G401.6 (cell line): ENCODE measurements at regions not wholly inside any gene's neighbourhood (a gene's known extent, or its start where the extent isn't known, plus 50 kb on each side); places are given as distances from the start of the nearest gene placed in this dataset.
"Not testable (repeated sequence)": the region's sequence is repeated elsewhere in the genome, so short reads cannot be mapped to it uniquely, and the experiment has no call there.

Experiments
- FAIRE-seq: peaks from 2 replicates; lab custom pipeline; 2012; peaks lifted over from hg19 to GRCh38; lab: Jason Lieb, UNC

GRCh38 chr10:113470372-113471240 is 82.2 kb upstream of the HABP2 start:
- no peak for FAIRE-seq

- FAIRE-seq: no peak
These were observed 81.4 kb upstream of the HABP2 start for GRCh38 chr10:113471241-113471996.

GRCh38 chr10:113473011-113473410 is 79.8 kb upstream of the HABP2 start:
- no peak for FAIRE-seq

- no peak for FAIRE-seq
These were observed 79.0 kb upstream of the HABP2 start for GRCh38 chr10:113473851-113474250.

GRCh38 chr10:113474752-113475151 is 78.1 kb upstream of the HABP2 start:
- FAIRE-seq: no peak

GRCh38 chr10:113475381-113475807 is 77.5 kb upstream of the HABP2 start:
- no peak for FAIRE-seq

- no peak for FAIRE-seq
These were observed 76.7 kb upstream of the HABP2 start for GRCh38 chr10:113476191-113476590.

- no peak for FAIRE-seq
These were observed 76.2 kb upstream of the HABP2 start for GRCh38 chr10:113476673-113477072.

- no peak for FAIRE-seq
These were observed 75.4 kb upstream of the HABP2 start for GRCh38 chr10:113477451-113477850.

- no peak for FAIRE-seq
These were observed 73.3 kb upstream of the HABP2 start for GRCh38 chr10:113479346-113480080.

GRCh38 chr10:113480081-113480360 is 72.8 kb upstream of the HABP2 start:
- no peak for FAIRE-seq

- FAIRE-seq: no peak
These were observed 71.9 kb upstream of the HABP2 start for GRCh38 chr10:113480851-113481502.

GRCh38 chr10:113484487-113484886 is 68.4 kb upstream of the HABP2 start:
- no peak for FAIRE-seq

- no peak for FAIRE-seq
These were observed 67.1 kb upstream of the HABP2 start for GRCh38 chr10:113485736-113486135.

- FAIRE-seq: no peak
These were observed 66.3 kb upstream of the HABP2 start for GRCh38 chr10:113486531-113486930.

GRCh38 chr10:113487154-113487553 is 65.7 kb upstream of the HABP2 start:
- no peak for FAIRE-seq

GRCh38 chr10:113488186-113488585 is 64.7 kb upstream of the HABP2 start:
- no peak for FAIRE-seq

GRCh38 chr10:113489522-113489921 is 63.3 kb upstream of the HABP2 start:
- FAIRE-seq: not testable (repeated sequence)

- FAIRE-seq: no peak
These were observed 60.8 kb upstream of the HABP2 start for GRCh38 chr10:113491967-113492565.

GRCh38 chr10:113493195-113493594 is 59.7 kb upstream of the HABP2 start:
- no peak for FAIRE-seq

- no peak for FAIRE-seq
These were observed 59.0 kb upstream of the HABP2 start for GRCh38 chr10:113493882-113494301.

- no peak for FAIRE-seq
These were observed 58.1 kb upstream of the HABP2 start for GRCh38 chr10:113494761-113495160.
